ENCODE measurements at regions not wholly inside any gene's neighbourhood (a gene's known extent, or its start where the extent isn't known, plus 50 kb on each side); places are given as distances from the start of the nearest gene placed in this dataset.

GRCh38 chr5:58246461-58246944, 213.4 kb downstream of the PLK2 start:
- DNase-seq: no peak

- DNase-seq: no peak
Observed at GRCh38 chr5:58245476-58245840, 214.4 kb downstream of the PLK2 start.

GRCh38 chr5:58244819-58245475, 214.9 kb downstream of the PLK2 start:
- no peak for DNase-seq

GRCh38 chr5:58241389-58241788, 218.5 kb downstream of the PLK2 start:
- DNase-seq: no peak

GRCh38 chr5:58240322-58240721, 219.6 kb downstream of the PLK2 start:
- peak in 1 of 5 experiments; percentile 2 for DNase-seq

- DNase-seq: no peak
Observed at GRCh38 chr5:58239731-58240130, 220.2 kb downstream of the PLK2 start.

GRCh38 chr5:58239045-58239444, 220.8 kb downstream of the PLK2 start:
- peak in 1 of 5 experiments; percentile 3 for DNase-seq

- DNase-seq: no peak
Observed at GRCh38 chr5:58236498-58236897, 223.4 kb downstream of the PLK2 start.

GRCh38 chr5:58235299-58235698, 224.6 kb downstream of the PLK2 start:
- no peak for DNase-seq

GRCh38 chr5:58232130-58232529, 227.8 kb downstream of the PLK2 start:
- no peak for DNase-seq

GRCh38 chr5:58231041-58231440, 228.8 kb downstream of the PLK2 start:
- no peak for DNase-seq

GRCh38 chr5:58228896-58229295, 231.0 kb downstream of the PLK2 start:
- DNase-seq: no peak

- DNase-seq: no peak
Observed at GRCh38 chr5:58227858-58228257, 232.0 kb downstream of the PLK2 start.

GRCh38 chr5:58224661-58225060, 235.2 kb downstream of the PLK2 start:
- DNase-seq: peak in 1 of 5 experiments; percentile 6

- DNase-seq: no peak
Observed at GRCh38 chr5:58224221-58224620, 235.7 kb downstream of the PLK2 start.

- no peak for DNase-seq
Observed at GRCh38 chr5:58215364-58215763, 244.5 kb downstream of the PLK2 start.

GRCh38 chr5:58211441-58211840, 248.4 kb downstream of the PLK2 start:
- no peak for DNase-seq

- no peak for DNase-seq
Observed at GRCh38 chr5:58208674-58209073, 251.2 kb downstream of the PLK2 start.

GRCh38 chr5:58207076-58207475, 252.8 kb downstream of the PLK2 start:
- no peak for DNase-seq

- DNase-seq: no peak
Observed at GRCh38 chr5:58204966-58205365, 254.9 kb downstream of the PLK2 start.

- DNase-seq: no peak
Observed at GRCh38 chr5:58202941-58203444, 256.9 kb downstream of the PLK2 start.

GRCh38 chr5:58201922-58202648, 257.8 kb downstream of the PLK2 start:
- no peak for DNase-seq

GRCh38 chr5:58200451-58200850, 259.4 kb downstream of the PLK2 start:
- no peak for DNase-seq

GRCh38 chr5:58199087-58199486, 260.8 kb downstream of the PLK2 start:
- no peak for DNase-seq
